ENCODE measurements at regions not wholly inside any gene's neighbourhood (a gene's known extent, or its start where the extent isn't known, plus 50 kb on each side); places are given as distances from the start of the nearest gene placed in this dataset.

GRCh38 chr3:189118896-189119295, 52.9 kb upstream of the TPRG1 start:
- DNase-seq, result no peak

GRCh38 chr3:189119950-189120349, 51.8 kb upstream of the TPRG1 start:
- DNase-seq, result no peak

- no peak for DNase-seq
These were observed 50.7 kb upstream of the TPRG1 start for GRCh38 chr3:189121092-189121491.
